SK-N-SH treated with all-trans-retinoic acid at 6 μM for 48 hours (cell line): ENCODE measurements at regions not wholly inside any gene's neighbourhood (a gene's known extent, or its start where the extent isn't known, plus 50 kb on each side); places are given as distances from the start of the nearest gene placed in this dataset.

Experiments used
- ATAC-seq: fragments of 200-7000 bp; cut with Tn5 transposase; 3 replicates; pipeline ENCODE4 v1.9.1; 2020; ENCODE audit warnings: mild to moderate bottlenecking, moderate library complexity
- ARNTL ChIP-seq: fragments of 450-650 bp; formaldehyde crosslinking; IDR thresholded peaks from 2 replicates; pipeline ENCODE4 v1.5.0; 2020; ENCODE audit warnings: low read depth, mild to moderate bottlenecking, moderate library complexity, borderline replicate concordance
- BACH2 ChIP-seq: fragments of 250-450 bp; sonication (Bioruptor Pico); IDR thresholded peaks from 2 replicates; pipeline ENCODE4 v1.9.0; 2021; ENCODE audit warnings: mild to moderate bottlenecking, borderline replicate concordance
- ESRRG ChIP-seq: fragments of 250-450 bp; sonication (Bioruptor Pico); IDR thresholded peaks from 2 replicates; pipeline ENCODE4 v1.6.1; 2021; ENCODE audit warnings: mild to moderate bottlenecking
- GLIS3 ChIP-seq: fragments of 250-450 bp; sonication (Bioruptor Pico); IDR thresholded peaks from 2 replicates; pipeline ENCODE4 v1.5.0; 2020; ENCODE audit warnings: mild to moderate bottlenecking, moderate library complexity
- OSR1 ChIP-seq: fragments of 250-450 bp; sonication (Bioruptor Pico); IDR thresholded peaks from 2 replicates; pipeline ENCODE4 v1.8.0; 2022; ENCODE audit warnings: moderate library complexity, mild to moderate bottlenecking, inconsistent platforms
- PPARA ChIP-seq: fragments of 250-450 bp; sonication (Bioruptor Pico); IDR thresholded peaks from 2 replicates; pipeline ENCODE4 v1.5.0; 2020; ENCODE audit warnings: mild to moderate bottlenecking, borderline replicate concordance
- RARB ChIP-seq: fragments of 250-450 bp; sonication (Bioruptor Pico); IDR thresholded peaks from 2 replicates; pipeline ENCODE4 v1.8.0; 2021; ENCODE audit warnings: mild to moderate bottlenecking, moderate library complexity
- SNAI2 ChIP-seq: fragments of 250-450 bp; sonication (Bioruptor Pico); IDR thresholded peaks from 2 replicates; pipeline ENCODE4 v1.5.0; 2020; ENCODE audit warnings: mild to moderate bottlenecking, moderate library complexity
- ZC3H10 ChIP-seq: fragments of 250-450 bp; sonication (Bioruptor Pico); IDR thresholded peaks from 2 replicates; pipeline ENCODE4 v1.5.1; 2021; ENCODE audit warnings: mild to moderate bottlenecking, moderate library complexity
- ZFP30 ChIP-seq: fragments of 450-650 bp; formaldehyde crosslinking; IDR thresholded peaks from 2 replicates; pipeline ENCODE4 v1.5.0; 2022; ENCODE audit warnings: mild to moderate bottlenecking, moderate library complexity
- ZNF8 ChIP-seq: fragments of 450-650 bp; formaldehyde crosslinking; IDR thresholded peaks from 2 replicates; pipeline ENCODE4 v1.5.0; 2020; ENCODE audit warnings: mild to moderate bottlenecking, moderate library complexity
- TF ChIP-seq, protein P1 (sequence below): fragments of 250-450 bp; sonication (Bioruptor Pico); IDR thresholded peaks from 2 replicates; pipeline ENCODE4 v1.5.0; 2020; ENCODE audit warnings: mild to moderate bottlenecking, moderate library complexity
- TF ChIP-seq, protein P2 (sequence below): fragments of 250-450 bp; sonication (Bioruptor Pico); IDR thresholded peaks from 2 replicates; pipeline ENCODE4 v1.5.1; 2020; ENCODE audit warnings: low read depth, mild to moderate bottlenecking, moderate library complexity
- TF ChIP-seq, protein P3 (sequence below): fragments of 250-450 bp; sonication (Bioruptor Pico); IDR thresholded peaks from 2 replicates; pipeline ENCODE4 v1.5.1; 2021; ENCODE audit warnings: mild to moderate bottlenecking, moderate library complexity
- TF ChIP-seq, protein P4 (sequence below): fragments of 250-450 bp; sonication (Bioruptor Pico); IDR thresholded peaks from 2 replicates; pipeline ENCODE4 v1.8.0; 2020; ENCODE audit warnings: mild to moderate bottlenecking, moderate library complexity, borderline replicate concordance
- TF ChIP-seq, protein P5 (sequence below): fragments of 250-450 bp; sonication (Bioruptor Pico); IDR thresholded peaks from 2 replicates; pipeline ENCODE4 v1.8.0; 2021; ENCODE audit warnings: low read depth, mild to moderate bottlenecking, moderate library complexity, borderline replicate concordance

DNA sequence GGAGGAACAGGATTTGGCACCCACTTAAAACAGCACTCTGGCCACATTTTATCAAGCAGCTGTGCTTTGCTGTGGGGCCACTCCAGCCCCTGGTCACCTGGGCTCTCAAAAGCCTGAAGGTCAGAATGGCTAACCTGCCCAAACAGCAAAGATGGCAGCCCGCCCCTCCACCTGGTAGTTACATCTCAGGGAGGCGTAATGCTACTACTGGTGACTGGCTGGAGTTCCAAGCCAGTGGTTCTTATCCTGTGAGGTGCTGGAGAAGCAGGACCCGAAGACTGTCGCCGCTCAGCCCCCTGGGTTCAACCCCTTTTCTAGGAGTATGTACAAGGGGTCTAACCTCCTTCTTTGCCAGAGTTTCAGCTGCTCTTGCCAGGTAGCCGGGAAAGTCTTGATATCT lies 467.4 kb upstream of the FOXG1 start:
- ATAC-seq: no peak
- TF ChIP-seq SNAI2 (no peak), PPARA (CRISPR knock-in tag) (no peak), GLIS3 (no peak), ZC3H10 (CRISPR knock-in tag) (no peak), ZFP30 (CRISPR knock-in tag) (no peak), ZNF8 (CRISPR knock-in tag) (no peak)
- TF ChIP-seq, protein P1, sequence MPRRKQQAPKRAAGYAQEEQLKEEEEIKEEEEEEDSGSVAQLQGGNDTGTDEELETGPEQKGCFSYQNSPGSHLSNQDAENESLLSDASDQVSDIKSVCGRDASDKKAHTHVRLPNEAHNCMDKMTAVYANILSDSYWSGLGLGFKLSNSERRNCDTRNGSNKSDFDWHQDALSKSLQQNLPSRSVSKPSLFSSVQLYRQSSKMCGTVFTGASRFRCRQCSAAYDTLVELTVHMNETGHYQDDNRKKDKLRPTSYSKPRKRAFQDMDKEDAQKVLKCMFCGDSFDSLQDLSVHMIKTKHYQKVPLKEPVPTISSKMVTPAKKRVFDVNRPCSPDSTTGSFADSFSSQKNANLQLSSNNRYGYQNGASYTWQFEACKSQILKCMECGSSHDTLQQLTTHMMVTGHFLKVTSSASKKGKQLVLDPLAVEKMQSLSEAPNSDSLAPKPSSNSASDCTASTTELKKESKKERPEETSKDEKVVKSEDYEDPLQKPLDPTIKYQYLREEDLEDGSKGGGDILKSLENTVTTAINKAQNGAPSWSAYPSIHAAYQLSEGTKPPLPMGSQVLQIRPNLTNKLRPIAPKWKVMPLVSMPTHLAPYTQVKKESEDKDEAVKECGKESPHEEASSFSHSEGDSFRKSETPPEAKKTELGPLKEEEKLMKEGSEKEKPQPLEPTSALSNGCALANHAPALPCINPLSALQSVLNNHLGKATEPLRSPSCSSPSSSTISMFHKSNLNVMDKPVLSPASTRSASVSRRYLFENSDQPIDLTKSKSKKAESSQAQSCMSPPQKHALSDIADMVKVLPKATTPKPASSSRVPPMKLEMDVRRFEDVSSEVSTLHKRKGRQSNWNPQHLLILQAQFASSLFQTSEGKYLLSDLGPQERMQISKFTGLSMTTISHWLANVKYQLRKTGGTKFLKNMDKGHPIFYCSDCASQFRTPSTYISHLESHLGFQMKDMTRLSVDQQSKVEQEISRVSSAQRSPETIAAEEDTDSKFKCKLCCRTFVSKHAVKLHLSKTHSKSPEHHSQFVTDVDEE: no peak
- TF ChIP-seq, protein P2, sequence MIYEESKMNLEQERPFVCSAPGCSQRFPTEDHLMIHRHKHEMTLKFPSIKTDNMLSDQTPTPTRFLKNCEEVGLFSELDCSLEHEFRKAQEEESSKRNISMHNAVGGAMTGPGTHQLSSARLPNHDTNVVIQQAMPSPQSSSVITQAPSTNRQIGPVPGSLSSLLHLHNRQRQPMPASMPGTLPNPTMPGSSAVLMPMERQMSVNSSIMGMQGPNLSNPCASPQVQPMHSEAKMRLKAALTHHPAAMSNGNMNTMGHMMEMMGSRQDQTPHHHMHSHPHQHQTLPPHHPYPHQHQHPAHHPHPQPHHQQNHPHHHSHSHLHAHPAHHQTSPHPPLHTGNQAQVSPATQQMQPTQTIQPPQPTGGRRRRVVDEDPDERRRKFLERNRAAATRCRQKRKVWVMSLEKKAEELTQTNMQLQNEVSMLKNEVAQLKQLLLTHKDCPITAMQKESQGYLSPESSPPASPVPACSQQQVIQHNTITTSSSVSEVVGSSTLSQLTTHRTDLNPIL (CRISPR knock-in tag): no peak
- TF ChIP-seq, protein P3, sequence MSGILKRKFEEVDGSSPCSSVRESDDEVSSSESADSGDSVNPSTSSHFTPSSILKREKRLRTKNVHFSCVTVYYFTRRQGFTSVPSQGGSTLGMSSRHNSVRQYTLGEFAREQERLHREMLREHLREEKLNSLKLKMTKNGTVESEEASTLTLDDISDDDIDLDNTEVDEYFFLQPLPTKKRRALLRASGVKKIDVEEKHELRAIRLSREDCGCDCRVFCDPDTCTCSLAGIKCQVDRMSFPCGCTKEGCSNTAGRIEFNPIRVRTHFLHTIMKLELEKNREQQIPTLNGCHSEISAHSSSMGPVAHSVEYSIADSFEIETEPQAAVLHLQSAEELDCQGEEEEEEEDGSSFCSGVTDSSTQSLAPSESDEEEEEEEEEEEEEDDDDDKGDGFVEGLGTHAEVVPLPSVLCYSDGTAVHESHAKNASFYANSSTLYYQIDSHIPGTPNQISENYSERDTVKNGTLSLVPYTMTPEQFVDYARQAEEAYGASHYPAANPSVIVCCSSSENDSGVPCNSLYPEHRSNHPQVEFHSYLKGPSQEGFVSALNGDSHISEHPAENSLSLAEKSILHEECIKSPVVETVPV (CRISPR knock-in tag): no peak

DNA sequence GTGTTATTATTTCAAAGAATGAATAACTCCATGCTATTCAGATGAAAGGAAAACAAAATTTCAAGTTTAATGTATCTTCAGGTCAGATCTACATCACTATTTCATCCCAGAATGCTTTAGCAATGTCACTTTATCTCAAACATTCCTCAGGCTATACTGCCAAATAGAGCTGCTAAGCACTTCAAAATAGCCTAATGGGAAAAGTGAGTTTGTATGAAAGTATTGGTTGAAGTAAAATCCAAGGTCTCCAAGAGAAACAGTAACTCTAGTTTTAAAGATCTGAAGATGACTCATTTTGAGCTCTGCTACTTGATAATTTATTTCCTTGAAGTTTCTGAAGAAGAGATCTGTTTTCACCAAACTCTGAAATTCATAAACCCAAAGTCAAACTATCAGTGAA lies 466.2 kb upstream of the FOXG1 start:
- TF ChIP-seq ESRRG (no peak), ZC3H10 (CRISPR knock-in tag) (no peak), RARB (CRISPR knock-in tag) (no peak)
- ATAC-seq: no peak

DNA sequence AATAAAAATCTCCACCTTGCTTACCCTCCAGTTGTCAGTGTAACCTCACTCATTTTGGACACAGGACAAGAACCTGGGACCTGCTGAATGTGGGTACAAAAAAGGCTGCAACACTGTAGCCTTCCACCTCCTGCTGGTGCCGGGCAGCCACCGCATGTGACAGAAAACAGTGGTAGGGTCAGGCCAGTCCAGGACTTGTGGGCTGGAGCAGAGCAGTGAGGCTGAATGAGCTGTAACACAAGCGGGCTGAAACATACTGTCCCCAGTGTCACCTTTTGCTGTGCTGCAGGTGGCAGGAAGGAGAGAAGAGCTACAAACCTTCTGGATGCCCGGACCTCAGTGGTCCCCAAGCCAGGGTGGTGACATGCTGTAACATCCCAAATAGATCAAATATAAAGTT lies 465.4 kb upstream of the FOXG1 start:
- no peak for ATAC-seq
- TF ChIP-seq, protein P4, sequence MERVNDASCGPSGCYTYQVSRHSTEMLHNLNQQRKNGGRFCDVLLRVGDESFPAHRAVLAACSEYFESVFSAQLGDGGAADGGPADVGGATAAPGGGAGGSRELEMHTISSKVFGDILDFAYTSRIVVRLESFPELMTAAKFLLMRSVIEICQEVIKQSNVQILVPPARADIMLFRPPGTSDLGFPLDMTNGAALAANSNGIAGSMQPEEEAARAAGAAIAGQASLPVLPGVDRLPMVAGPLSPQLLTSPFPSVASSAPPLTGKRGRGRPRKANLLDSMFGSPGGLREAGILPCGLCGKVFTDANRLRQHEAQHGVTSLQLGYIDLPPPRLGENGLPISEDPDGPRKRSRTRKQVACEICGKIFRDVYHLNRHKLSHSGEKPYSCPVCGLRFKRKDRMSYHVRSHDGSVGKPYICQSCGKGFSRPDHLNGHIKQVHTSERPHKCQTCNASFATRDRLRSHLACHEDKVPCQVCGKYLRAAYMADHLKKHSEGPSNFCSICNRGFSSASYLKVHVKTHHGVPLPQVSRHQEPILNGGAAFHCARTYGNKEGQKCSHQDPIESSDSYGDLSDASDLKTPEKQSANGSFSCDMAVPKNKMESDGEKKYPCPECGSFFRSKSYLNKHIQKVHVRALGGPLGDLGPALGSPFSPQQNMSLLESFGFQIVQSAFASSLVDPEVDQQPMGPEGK: no peak
- TF ChIP-seq RARB (CRISPR knock-in tag) (no peak), SNAI2 (no peak), GLIS3 (no peak)
- TF ChIP-seq, protein P5, sequence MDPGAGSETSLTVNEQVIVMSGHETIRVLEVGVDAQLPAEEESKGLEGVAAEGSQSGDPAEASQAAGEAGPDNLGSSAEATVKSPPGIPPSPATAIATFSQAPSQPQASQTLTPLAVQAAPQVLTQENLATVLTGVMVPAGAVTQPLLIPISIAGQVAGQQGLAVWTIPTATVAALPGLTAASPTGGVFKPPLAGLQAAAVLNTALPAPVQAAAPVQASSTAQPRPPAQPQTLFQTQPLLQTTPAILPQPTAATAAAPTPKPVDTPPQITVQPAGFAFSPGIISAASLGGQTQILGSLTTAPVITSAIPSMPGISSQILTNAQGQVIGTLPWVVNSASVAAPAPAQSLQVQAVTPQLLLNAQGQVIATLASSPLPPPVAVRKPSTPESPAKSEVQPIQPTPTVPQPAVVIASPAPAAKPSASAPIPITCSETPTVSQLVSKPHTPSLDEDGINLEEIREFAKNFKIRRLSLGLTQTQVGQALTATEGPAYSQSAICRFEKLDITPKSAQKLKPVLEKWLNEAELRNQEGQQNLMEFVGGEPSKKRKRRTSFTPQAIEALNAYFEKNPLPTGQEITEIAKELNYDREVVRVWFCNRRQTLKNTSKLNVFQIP (CRISPR knock-in tag): no peak

DNA sequence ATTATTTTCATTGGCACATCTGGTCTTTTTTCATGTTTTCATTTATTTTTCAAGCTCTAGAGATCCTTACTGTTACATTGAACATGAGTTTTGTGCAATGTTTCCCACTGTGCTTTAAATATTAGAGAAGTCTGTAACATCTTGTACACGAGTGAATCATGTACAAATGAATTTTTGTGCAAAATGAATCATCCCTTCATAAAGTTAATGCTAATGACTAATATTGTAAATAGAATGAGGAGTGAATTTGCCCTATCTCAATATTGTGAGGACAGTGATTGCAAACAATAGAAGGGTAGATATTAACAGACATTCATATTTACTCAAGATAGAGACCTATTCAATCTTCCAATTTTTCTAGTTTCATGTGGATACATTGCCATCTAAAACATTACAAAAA lies 463.3 kb upstream of the FOXG1 start:
- TF ChIP-seq, protein P3 (CRISPR knock-in tag): no peak
- TF ChIP-seq PPARA (CRISPR knock-in tag): no peak
- no peak for TF ChIP-seq ZFP30 (CRISPR knock-in tag)
- TF ChIP-seq, protein P1: no peak
- TF ChIP-seq BACH2 (CRISPR knock-in tag): no peak
- TF ChIP-seq OSR1 (CRISPR knock-in tag): no peak
- no peak for TF ChIP-seq ARNTL (CRISPR knock-in tag)
- no peak for TF ChIP-seq GLIS3
- ATAC-seq: no peak
